ENCODE measurements at regions not wholly inside any gene's neighbourhood (a gene's known extent, or its start where the extent isn't known, plus 50 kb on each side); places are given as distances from the start of the nearest gene placed in this dataset.

GRCh38 chr2:215796140-215796855 is 217.1 kb downstream of the MREG start:
- no peaks in the 10 kb centered on the region for H3K27me3 Mint-ChIP-seq (ENCODE audit: low read depth)
- ChIA-PET POLR2A (no interaction called here), CTCF (interaction anchor here (1.2 to 4.8 kb wide), 6 partner anchors 32 to 135 kb away, joined by 4 to 54 read pairs (median 15); no protein-coding TSS in a partner anchor)
- no peaks in the 10 kb centered on the region for H3K36me3 Mint-ChIP-seq
- H3K9me3 Mint-ChIP-seq = no peaks in the 10 kb centered on the region
- H3K27ac Mint-ChIP-seq = no peak overlapping the region
- H3K4me3 Mint-ChIP-seq = no peak overlapping the region
- DNase-seq (ENCODE audit: low spot score) = no peak
- no peak for TF ChIP-seq ETV6 (CRISPR knock-in tag; IDR thresholded peaks at IDR 0.05)
- no peak for TF ChIP-seq TEAD1 (CRISPR knock-in tag; IDR thresholded peaks at IDR 0.05)
- TF ChIP-seq GRHL2 (CRISPR knock-in tag; IDR thresholded peaks at IDR 0.05; ENCODE audit: insufficient replicate concordance, severe bottlenecking) = no peak
- no peak for TF ChIP-seq NFATC4 (CRISPR knock-in tag; IDR thresholded peaks at IDR 0.05)
- no peak for TF ChIP-seq USF2 (CRISPR knock-in tag; IDR thresholded peaks at IDR 0.05)
- TF ChIP-seq CREM (CRISPR knock-in tag; IDR thresholded peaks at IDR 0.05) = no peak
- TF ChIP-seq ZNF121 (CRISPR knock-in tag; IDR thresholded peaks at IDR 0.05) = no peak
- no peak for TF ChIP-seq FOXP4 (CRISPR knock-in tag; IDR thresholded peaks at IDR 0.05)
- TF ChIP-seq ZNF396 (CRISPR knock-in tag; IDR thresholded peaks at IDR 0.05; ENCODE audit: borderline replicate concordance) = no peak
- no peak for TF ChIP-seq ZNF281 (CRISPR knock-in tag; IDR thresholded peaks at IDR 0.05)
- TF ChIP-seq ZNF425 (CRISPR knock-in tag; conservative IDR thresholded peaks at IDR 0.05) = no peak
- no peak for TF ChIP-seq CTCF (IDR thresholded peaks at IDR 0.05)
- no peak for TF ChIP-seq CDX4 (CRISPR knock-in tag; IDR thresholded peaks at IDR 0.05; ENCODE audit: borderline replicate concordance)
- TF ChIP-seq ZNF317 (CRISPR knock-in tag; IDR thresholded peaks at IDR 0.05; ENCODE audit: borderline replicate concordance, low read depth) = no peak
- H3K4me1 Mint-ChIP-seq = peaks cover 42% of the 10 kb centered on the region
- ATAC-seq = no peak
